Mucosa of descending colon (tissue), 3 donors: ENCODE measurements at regions not wholly inside any gene's neighbourhood (a gene's known extent, or its start where the extent isn't known, plus 50 kb on each side); places are given as distances from the start of the nearest gene placed in this dataset.

Source experiments
- ATAC-seq: fragments of 200-7000 bp; cut with Tn5 transposase; one replicate; pipeline ENCODE4 v1.9.1; 2020; ENCODE audit warnings: mild to moderate bottlenecking, moderate library complexity
- DNase-seq, 3 donors: peaks; one replicate each; pipeline ENCODE4 v3.0.0-alpha.2; 2020
- H3K36me3 ChIP-seq: fragments of 200-600 bp; one replicate; pipeline ENCODE4 v1.8.0; 2021; ENCODE audit warnings: low read depth, mild to moderate bottlenecking
- H3K4me1 ChIP-seq: fragments of 200-600 bp; one replicate; pipeline ENCODE4 v1.8.0; 2021; ENCODE audit warnings: low read depth, mild to moderate bottlenecking
- H3K4me3 ChIP-seq: fragments of 200-600 bp; one replicate; pipeline ENCODE4 v1.8.0; 2021; ENCODE audit warnings: mild to moderate bottlenecking
- H3K9me3 ChIP-seq: fragments of 200-600 bp; one replicate; pipeline ENCODE4 v1.8.0; 2021; ENCODE audit warnings: mild to moderate bottlenecking
- intact Hi-C, 2 donors: fragments of 100-400 bp; cut with DNase I in 1 of 2; cut with micrococcal nuclease in 1 of 2; formaldehyde crosslinking; loops; one replicate each; pipeline versions ENCODE4 v1.11.0 to v1.11.1; 2022; cut with DNase I, micrococcal nuclease
- TF ChIP-seq, protein P1 (sequence below): fragments of 200-600 bp; IDR thresholded peaks from one replicate; pipeline ENCODE4 v1.8.0; 2022; ENCODE audit warnings: antibody characterized with exemption, mild to moderate bottlenecking
- donor health status: DM: no; HTN: no; CAD: no; lungs with moderate emphysema.
- donor health status: DM: no; HTN: no; CAD: no.
- donor health status: DM: no; HTN: yes; CAD: no.

DNA sequence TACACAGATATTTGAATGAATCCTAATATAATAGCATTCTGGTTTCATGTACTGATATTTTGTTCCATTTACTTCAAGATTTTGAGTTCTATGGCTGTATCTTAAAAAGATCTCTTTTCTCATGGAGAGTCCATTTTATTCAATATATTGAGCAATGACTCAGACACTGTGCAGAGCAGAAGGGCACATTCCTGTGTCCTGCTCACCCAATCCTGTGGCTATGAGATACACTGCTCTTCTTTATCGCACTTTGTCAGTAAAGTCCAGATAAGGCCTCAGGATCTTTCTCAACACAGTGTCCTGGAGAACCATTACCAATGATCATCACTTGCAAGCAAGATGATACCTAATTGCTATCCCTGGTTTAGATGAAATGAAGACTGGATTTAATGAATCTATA, 155.0 kb downstream of the CYSLTR2 start:
- intact Hi-C loops = no loop called here
- TF ChIP-seq, protein P1, sequence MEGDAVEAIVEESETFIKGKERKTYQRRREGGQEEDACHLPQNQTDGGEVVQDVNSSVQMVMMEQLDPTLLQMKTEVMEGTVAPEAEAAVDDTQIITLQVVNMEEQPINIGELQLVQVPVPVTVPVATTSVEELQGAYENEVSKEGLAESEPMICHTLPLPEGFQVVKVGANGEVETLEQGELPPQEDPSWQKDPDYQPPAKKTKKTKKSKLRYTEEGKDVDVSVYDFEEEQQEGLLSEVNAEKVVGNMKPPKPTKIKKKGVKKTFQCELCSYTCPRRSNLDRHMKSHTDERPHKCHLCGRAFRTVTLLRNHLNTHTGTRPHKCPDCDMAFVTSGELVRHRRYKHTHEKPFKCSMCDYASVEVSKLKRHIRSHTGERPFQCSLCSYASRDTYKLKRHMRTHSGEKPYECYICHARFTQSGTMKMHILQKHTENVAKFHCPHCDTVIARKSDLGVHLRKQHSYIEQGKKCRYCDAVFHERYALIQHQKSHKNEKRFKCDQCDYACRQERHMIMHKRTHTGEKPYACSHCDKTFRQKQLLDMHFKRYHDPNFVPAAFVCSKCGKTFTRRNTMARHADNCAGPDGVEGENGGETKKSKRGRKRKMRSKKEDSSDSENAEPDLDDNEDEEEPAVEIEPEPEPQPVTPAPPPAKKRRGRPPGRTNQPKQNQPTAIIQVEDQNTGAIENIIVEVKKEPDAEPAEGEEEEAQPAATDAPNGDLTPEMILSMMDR = no peak
- ATAC-seq = no peak
- Histone ChIP-seq H3K4me1 (no peaks in the 10 kb centered on the region), H3K9me3 (no peaks in the 10 kb centered on the region), H3K36me3 (no peaks in the 10 kb centered on the region), H3K4me3 (no peak overlapping the region)
- DNase-seq = no peak

DNA sequence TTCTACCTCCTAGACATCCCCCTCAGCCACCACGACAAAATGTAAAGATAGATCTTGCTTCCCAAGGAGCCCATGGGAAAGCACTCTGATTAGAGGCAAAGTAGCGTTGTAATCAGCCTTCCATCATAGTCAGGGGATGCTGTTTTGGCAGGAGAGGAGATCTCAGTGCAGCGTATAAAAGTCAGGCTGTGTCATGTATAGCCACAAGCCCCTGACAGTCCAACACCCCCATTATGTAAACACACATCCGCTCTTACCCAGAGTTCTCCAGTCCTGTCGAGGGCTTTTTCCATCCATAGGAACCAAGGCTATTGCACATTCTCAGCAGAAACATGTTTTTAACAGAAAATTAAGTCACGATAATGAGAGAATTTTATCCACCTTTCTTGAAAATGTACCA, 156.3 kb downstream of the CYSLTR2 start:
- H3K4me3 ChIP-seq = no peak overlapping the region
- TF ChIP-seq, protein P1 = no peak
- H3K9me3 ChIP-seq = no peaks in the 10 kb centered on the region
- ATAC-seq (no peak), DNase-seq (no peak)
- intact Hi-C loops = no loop called here
- no peaks in the 10 kb centered on the region for H3K36me3 ChIP-seq
- H3K4me1 ChIP-seq = no peaks in the 10 kb centered on the region

DNA sequence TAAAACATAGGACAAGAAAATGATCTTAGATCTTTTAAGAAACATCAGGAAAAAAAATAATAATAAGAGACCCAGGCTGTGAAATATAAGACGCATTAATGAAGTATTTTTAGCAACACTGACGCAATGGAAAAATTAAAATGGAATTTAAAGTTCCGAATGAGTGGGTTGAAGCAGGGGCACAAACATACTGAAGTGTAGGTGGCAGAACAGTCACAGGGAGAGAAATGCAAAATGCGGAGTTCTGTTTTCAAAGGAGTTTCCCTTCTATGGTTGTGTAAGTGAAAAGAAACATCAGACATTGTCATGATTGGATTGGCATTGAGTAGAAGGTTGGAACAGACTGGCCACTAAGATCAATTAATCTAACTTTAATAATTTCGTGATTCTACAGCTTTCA, 159.8 kb downstream of the CYSLTR2 start:
- H3K4me3 ChIP-seq = no peak overlapping the region
- DNase-seq = no peak
- intact Hi-C loops = no loop called here
- no peaks in the 10 kb centered on the region for H3K4me1 ChIP-seq
- no peaks in the 10 kb centered on the region for H3K9me3 ChIP-seq
- no peaks in the 10 kb centered on the region for H3K36me3 ChIP-seq
- TF ChIP-seq, protein P1 = no peak
- ATAC-seq = no peak

DNA sequence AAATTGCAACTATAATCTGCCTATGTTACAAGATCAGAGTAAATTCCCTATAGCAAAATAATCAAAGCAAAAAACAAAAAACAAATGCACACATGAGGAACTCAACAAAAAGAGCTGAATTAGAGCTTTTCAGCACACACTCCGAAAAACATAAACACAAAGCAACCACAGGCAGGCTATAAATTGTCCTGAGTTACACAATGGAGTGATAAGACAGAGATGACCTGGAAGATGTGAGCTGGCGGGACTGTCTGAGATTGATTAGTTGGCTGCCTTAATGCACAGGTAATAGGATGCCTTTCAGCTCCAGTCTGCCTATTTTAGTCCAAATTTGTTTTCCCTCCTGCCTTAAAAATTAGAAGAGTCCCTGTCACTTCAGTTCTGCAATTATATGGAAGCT, 159.0 kb upstream of the FNDC3A start:
- DNase-seq (no peak), ATAC-seq (no peak)
- TF ChIP-seq, protein P1 = no peak
- Histone ChIP-seq H3K4me3 (no peak overlapping the region), H3K4me1 (no peaks in the 10 kb centered on the region), H3K9me3 (no peaks in the 10 kb centered on the region), H3K36me3 (no peaks in the 10 kb centered on the region)
- intact Hi-C loops = no loop called here

DNA sequence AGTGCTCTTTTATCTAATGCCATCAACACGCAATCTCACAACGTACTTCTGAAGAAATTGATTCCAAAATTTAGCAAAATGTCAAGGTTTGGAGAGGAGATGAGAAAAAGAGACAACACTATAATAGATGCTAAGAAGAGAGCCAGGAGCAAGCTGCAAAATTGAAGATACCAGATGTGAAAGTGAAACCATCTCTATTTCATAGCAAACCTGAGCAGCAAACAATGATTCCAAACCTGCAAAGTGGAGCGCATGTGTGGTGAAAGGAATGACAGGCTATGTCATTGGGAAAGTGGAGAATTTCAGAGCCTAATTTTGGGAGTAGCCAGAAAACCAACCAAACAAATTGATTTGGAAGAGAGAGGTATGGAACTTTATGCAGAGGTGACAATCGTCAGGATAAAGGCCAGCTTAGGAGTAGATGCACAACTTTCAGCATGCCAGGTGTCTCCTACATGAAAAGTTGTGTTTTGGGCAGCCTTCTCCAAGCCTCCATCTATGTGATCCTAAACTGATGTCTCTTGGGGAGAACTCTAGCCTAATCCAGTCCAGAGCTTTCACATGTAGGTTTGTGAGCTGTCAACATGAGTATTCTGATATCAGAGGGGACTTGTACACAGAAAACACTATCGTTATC, 158.4 kb upstream of the FNDC3A start:
- H3K4me3 ChIP-seq = no peak overlapping the region
- H3K9me3 ChIP-seq = no peaks in the 10 kb centered on the region
- no peak for DNase-seq
- no peaks in the 10 kb centered on the region for H3K4me1 ChIP-seq
- intact Hi-C loops = no loop called here
- ATAC-seq = no peak
- TF ChIP-seq, protein P1 = no peak
- H3K36me3 ChIP-seq = no peaks in the 10 kb centered on the region
